HFFc6 (cell line): ENCODE measurements at regions not wholly inside any gene's neighbourhood (a gene's known extent, or its start where the extent isn't known, plus 50 kb on each side); places are given as distances from the start of the nearest gene placed in this dataset.
"Not testable (repeated sequence)": the region's sequence is repeated elsewhere in the genome, so short reads cannot be mapped to it uniquely, and the experiment has no call there.

ENCODE experiments used
- DNase-seq: peaks from one replicate; pipeline ENCODE4 v3.0.0-alpha.2; 2018
- H3K27ac Mint-ChIP-seq: 2 replicates; pipeline ENCODE4 v1.8.0; 2020; ENCODE audit warnings: mild to moderate bottlenecking, mixed read lengths
- H3K27me3 Mint-ChIP-seq: 2 replicates; pipeline ENCODE4 v1.8.0; 2021; ENCODE audit warnings: mild to moderate bottlenecking, moderate library complexity, mixed read lengths; ENCODE audit not compliant: insufficient read depth
- H3K36me3 Mint-ChIP-seq: 2 replicates; pipeline ENCODE4 v1.8.0; 2021; ENCODE audit warnings: low read depth, mixed read lengths
- H3K4me1 Mint-ChIP-seq: 2 replicates; pipeline ENCODE4 v1.8.0; 2020; ENCODE audit warnings: low read depth, mixed read lengths
- H3K4me3 Mint-ChIP-seq: 2 replicates; pipeline ENCODE4 v1.8.0; 2020; ENCODE audit warnings: mild to moderate bottlenecking, moderate library complexity, mixed read lengths
- H3K9me3 Mint-ChIP-seq: 2 replicates; pipeline ENCODE4 v1.8.0; 2020; ENCODE audit warnings: mild to moderate bottlenecking, mixed read lengths
- TF ChIP-seq, protein P1 (sequence below): fragments of 200-600 bp; sonication (generic); IDR thresholded peaks from 2 replicates; pipeline ENCODE4 v1.5.0; 2021; ENCODE audit warnings: antibody characterized with exemption, mild to moderate bottlenecking

DNA sequence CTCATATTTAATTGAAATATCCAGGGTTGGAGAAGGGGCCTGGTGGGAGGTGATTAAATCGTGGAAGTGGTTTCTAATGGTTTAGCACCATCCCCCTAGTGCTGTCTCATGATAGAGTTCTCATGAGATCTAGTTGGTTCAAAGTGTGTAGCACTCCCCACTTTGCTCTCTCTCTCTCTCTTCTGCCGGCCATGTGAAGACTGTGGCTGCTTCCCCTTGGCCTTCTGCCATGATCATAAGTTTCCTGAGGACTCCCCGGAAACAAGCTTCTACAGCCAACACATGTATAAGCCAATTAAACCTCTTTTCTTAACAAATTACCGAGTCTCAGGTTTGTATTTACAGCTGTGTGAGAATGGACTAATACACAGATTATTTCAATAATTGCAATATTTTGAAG is 305.8 kb upstream of the KCND2 start:
- no peak overlapping the region for H3K27ac Mint-ChIP-seq
- peaks cover 27% of the 10 kb centered on the region; the same call in 1 of the 2 replicates for H3K4me1 Mint-ChIP-seq
- no peak for DNase-seq
- TF ChIP-seq, protein P1, sequence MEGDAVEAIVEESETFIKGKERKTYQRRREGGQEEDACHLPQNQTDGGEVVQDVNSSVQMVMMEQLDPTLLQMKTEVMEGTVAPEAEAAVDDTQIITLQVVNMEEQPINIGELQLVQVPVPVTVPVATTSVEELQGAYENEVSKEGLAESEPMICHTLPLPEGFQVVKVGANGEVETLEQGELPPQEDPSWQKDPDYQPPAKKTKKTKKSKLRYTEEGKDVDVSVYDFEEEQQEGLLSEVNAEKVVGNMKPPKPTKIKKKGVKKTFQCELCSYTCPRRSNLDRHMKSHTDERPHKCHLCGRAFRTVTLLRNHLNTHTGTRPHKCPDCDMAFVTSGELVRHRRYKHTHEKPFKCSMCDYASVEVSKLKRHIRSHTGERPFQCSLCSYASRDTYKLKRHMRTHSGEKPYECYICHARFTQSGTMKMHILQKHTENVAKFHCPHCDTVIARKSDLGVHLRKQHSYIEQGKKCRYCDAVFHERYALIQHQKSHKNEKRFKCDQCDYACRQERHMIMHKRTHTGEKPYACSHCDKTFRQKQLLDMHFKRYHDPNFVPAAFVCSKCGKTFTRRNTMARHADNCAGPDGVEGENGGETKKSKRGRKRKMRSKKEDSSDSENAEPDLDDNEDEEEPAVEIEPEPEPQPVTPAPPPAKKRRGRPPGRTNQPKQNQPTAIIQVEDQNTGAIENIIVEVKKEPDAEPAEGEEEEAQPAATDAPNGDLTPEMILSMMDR = no peak
- no peaks in the 10 kb centered on the region for H3K36me3 Mint-ChIP-seq
- no peaks in the 10 kb centered on the region for H3K9me3 Mint-ChIP-seq
- H3K27me3 Mint-ChIP-seq = no peaks in the 10 kb centered on the region
- no peak overlapping the region for H3K4me3 Mint-ChIP-seq

DNA sequence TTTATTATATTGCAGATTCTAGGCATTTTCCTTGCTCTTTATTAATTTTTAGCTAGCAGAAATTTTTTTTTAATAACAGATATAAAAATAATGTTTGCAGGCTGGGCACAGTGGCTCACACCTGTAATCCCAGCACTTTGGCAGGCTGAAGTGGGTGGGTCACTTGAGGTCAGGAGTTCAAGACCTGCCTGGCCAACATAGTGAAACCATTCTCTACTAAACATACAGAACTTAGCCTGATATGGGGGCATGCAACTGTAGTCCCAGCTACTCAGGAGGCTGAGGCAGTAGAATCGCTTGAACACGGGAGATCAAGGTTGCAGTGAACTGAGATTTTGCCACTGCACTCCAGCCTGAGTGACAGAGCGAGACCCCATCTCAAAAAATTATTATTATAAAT is 304.6 kb upstream of the KCND2 start:
- H3K4me3 Mint-ChIP-seq, H3K27me3 Mint-ChIP-seq, H3K9me3 Mint-ChIP-seq, H3K27ac Mint-ChIP-seq, DNase-seq, H3K36me3 Mint-ChIP-seq: not testable (repeated sequence)
- H3K4me1 Mint-ChIP-seq = peaks cover 27% of the 10 kb centered on the region; the same call in 1 of the 2 replicates

- Mint-ChIP-seq H3K9me3 (no peaks in the 10 kb centered on the region), H3K36me3 (no peaks in the 10 kb centered on the region), H3K4me3 (no peak overlapping the region), H3K27me3 (no peaks in the 10 kb centered on the region), H3K27ac (no peak overlapping the region), H3K4me1 (peaks cover 21% of the 10 kb centered on the region; the same call in 1 of the 2 replicates)
- TF ChIP-seq, protein P1 = no peak
- DNase-seq = no peak
Observed at GRCh38 chr7:119969054-119969453, 303.9 kb upstream of the KCND2 start.

GRCh38 chr7:119969763-119970162 is 303.2 kb upstream of the KCND2 start:
- Mint-ChIP-seq H3K9me3 (no peaks in the 10 kb centered on the region), H3K27ac (no peak overlapping the region), H3K36me3 (no peaks in the 10 kb centered on the region), H3K4me1 (peaks cover 14% of the 10 kb centered on the region; the same call in 1 of the 2 replicates), H3K27me3 (no peaks in the 10 kb centered on the region), H3K4me3 (no peak overlapping the region)
- TF ChIP-seq, protein P1 = no peak
- no peak for DNase-seq

- H3K36me3 Mint-ChIP-seq = no peaks in the 10 kb centered on the region
- TF ChIP-seq, protein P1 = no peak
- H3K9me3 Mint-ChIP-seq = no peaks in the 10 kb centered on the region; the same call in 1 of the 2 replicates
- H3K4me3 Mint-ChIP-seq = no peak overlapping the region
- no peak overlapping the region for H3K27ac Mint-ChIP-seq
- H3K27me3 Mint-ChIP-seq = no peaks in the 10 kb centered on the region
- no peak for DNase-seq
- peaks cover 6% of the 10 kb centered on the region; the same call in 1 of the 2 replicates for H3K4me1 Mint-ChIP-seq
Observed at GRCh38 chr7:119974972-119975371, 298.0 kb upstream of the KCND2 start.

DNA sequence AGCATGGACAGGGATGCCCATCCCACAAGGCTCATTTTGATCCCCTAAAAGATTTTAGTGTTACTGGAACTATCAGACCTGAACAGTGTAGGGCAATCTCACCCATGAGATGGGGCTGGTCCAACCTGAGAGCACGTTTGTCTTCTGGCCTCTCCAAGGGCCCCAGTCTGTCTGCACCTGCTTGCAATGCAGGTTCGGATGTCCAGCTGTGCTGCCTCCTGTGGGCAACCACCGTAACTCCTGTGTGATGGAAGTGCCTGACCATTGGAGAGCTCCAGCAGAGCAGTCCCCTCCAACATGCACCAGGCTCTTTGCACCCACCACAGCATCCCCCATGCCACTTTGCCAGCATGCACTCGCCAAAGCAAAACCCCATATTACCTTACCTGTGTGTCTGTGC is 290.1 kb upstream of the KCND2 start:
- Mint-ChIP-seq H3K9me3 (peaks cover 5% of the 10 kb centered on the region; the same call in 1 of the 2 replicates), H3K36me3 (no peaks in the 10 kb centered on the region), H3K4me3 (no peak overlapping the region), H3K27ac (no peak overlapping the region), H3K4me1 (no peaks in the 10 kb centered on the region), H3K27me3 (no peaks in the 10 kb centered on the region; the same call in 1 of the 2 replicates)
- TF ChIP-seq, protein P1 = no peak
- no peak for DNase-seq
